ENCODE measurements at regions not wholly inside any gene's neighbourhood (a gene's known extent, or its start where the extent isn't known, plus 50 kb on each side); places are given as distances from the start of the nearest gene placed in this dataset.

DNA sequence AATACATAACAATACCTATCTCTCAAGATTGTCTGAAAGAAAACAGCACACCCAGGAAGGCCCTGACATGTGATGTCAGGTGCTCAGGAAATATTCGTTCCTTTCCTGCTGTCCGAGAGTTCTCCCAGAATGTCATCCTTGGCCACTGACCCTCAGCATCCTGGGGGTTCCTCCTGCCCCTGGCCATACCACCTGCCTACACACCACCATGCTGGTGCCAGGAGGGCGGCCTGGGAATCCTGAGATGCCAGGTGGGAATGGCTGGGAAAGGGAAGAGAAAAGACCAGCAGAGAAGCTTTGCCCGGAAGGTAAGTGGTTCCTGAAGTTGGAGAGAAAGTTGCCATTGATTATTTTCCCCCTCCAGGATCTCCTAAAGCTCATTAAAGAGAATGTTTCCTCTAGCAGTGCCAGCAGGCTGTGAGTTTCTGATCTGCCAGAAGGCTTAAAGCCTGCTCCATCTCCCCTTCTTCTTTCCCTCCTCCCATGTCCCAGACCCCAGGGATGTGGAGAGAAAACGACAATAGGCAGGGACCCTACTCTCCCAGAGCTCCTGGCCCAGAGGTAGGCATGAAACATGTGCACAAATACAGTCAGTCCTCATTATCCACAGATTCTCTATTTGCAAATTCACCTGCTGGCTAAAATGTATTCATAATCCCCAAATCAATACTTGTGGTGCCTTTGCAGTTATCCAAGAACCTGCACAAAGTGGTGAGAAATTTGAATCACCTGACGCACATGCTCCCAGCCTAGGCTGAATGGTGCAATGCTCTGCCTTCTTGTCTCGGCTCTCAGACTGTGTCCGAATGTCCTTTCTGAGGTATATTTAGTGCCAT lies 147.1 kb upstream of the MYCN start:
- DNase-seq (ENCODE audit: low read depth, low spot score), result no peak

DNA sequence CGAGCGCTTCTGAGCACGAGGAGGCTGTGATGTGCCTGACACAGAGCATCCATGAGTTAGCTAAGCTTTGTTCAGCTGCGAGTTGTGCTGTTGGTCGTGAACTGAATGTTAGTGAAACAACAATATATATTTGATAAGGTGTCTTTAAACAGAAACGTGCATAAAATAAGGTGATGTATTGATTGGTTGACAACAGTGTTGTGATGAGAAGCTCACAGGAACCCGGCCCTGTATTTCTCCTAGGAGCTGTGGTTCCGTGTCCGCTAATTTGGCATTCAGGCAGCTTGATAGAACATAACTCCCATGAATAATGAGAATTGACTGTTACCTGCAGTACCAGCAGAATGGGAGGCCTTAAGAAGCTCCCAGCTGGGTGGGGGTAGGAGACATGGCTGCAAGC lies 146.4 kb upstream of the MYCN start:
- DNase-seq (ENCODE audit: low read depth, low spot score), result no peak

DNA sequence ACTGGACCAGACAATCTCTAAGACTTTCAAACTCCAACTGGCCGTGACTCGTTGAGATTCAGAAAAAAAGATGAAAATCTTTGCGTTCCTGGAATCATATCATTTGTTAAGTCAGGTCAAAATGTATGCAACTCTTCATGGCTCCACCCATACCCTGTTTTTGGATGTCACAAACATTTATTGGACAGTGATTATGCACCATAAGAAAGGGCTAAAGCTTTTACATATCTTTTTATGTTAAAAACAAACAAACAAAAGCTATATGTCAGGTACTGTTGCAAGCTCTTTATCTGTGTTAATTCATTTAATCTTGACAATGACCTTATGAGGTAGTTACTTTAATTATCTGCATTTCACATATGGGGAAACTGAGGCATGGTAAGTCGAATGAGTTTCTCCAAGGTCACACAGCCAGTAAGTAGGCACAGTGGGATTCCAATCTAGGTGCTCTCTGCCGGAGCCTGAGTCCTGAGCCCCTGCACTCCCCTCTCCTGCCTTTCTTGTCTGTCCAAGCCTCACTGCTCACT lies 145.7 kb upstream of the MYCN start:
- no peak for DNase-seq (ENCODE audit: low read depth, low spot score)

DNA sequence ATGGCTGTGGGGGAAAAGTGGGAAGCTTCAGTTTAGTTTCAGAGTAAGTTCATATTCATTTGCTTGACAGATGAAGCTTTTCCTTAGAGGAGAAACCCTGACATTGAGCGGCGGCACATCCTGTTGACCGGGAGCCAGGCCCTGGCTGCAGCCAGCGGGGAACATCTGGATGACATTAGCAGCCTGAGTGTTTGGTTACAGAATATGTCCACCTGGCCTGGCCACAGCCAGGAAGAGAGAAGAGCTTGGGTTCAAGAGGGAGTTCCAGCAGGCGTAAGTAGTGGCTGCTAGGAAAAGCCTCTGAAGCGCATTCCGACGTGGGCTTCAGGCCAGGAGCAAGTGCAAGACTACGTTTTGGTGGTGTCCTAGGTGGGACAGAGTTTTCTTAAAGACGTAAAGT lies 144.9 kb upstream of the MYCN start:
- no peak for DNase-seq (ENCODE audit: low read depth, low spot score)

DNA sequence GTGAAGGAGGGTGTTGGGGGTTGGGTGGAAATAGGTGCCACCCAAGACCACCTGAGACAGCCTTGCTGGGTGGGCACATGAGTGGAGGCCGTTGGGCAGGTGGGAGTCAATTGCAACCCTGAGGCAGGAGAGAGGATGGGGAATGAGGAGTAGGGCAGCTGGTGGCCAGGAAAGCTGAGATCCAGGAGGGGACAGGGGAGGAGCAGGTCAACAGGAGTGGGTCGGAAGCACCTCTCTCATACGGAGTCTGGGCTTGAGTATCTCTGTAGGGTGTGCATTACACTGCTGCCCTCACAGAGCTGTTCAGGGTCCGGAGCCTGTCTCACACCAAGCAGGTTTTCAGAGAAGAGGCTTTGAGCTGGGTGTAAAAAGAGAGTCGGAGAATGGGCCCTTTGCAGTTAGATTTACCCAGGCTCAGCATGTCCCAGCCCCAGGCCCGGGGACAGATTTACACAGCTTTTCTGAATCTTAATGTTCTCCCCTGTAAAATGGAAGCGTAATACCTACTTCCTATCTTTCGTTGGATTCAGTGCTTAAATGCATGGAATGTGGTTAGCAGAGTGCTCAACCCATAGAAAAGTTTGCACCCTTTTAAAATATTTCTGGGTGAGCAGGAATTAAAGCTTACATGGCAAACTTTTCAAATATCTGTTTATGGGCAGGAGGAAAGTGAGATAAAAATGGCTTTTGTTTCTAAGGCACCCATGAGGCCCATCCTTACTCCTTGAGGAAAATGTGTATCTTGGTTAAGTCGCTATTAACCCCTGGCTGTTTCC lies 144.0 kb upstream of the MYCN start:
- no peak for DNase-seq (ENCODE audit: low read depth, low spot score)

DNA sequence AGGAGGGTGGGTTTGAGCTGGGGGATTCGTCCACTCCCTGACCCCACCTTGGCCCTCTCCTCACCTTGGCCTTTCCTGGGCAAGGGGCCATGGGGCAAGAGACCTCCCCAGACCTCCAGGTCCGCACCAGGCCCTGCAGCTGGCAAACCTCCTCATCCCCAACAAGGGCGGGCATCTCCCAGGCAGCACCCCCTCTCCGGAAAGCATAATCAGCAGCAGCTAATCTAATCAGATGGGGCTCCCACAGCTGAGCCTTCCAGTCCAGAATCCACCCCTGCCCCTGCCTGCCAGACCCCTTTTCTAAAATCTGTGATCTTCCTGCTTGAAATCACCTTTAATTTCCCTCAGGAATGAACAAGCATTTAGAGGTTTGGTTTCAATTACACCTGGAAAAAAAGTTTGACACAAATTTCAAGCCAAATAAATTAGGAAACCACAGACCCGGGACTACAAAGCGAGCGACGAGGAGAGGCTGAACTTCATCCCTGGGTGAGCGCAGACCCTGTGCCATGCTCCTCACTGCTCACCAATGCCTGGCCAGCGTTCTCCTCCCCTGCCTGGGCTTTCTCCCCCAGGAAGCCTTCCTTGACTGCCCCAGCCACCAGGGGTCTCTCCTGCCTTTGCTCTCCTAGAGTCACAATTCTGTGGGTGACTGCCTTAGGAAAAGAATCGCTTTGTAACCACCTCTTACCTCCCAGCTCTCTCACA lies 143.0 kb upstream of the MYCN start:
- DNase-seq (ENCODE audit: low read depth, low spot score), result peak; percentile 68

DNA sequence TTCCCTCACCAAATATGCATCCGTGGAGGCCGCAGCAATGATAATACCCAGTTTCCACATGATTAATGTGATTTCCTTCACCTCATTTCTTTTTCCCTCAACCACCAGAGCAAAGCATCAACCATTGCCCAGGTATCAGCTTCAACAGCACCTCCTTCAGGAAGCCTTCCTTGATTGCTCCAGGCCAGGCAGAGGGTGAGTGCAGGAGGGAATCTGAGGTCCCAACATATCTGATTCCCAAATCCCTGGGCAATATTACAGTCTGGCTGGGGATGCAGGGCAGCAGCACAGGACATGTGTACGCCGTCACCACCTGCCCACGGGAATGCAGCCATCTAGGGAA lies 142.4 kb upstream of the MYCN start:
- no peak for DNase-seq (ENCODE audit: low read depth, low spot score)

DNA sequence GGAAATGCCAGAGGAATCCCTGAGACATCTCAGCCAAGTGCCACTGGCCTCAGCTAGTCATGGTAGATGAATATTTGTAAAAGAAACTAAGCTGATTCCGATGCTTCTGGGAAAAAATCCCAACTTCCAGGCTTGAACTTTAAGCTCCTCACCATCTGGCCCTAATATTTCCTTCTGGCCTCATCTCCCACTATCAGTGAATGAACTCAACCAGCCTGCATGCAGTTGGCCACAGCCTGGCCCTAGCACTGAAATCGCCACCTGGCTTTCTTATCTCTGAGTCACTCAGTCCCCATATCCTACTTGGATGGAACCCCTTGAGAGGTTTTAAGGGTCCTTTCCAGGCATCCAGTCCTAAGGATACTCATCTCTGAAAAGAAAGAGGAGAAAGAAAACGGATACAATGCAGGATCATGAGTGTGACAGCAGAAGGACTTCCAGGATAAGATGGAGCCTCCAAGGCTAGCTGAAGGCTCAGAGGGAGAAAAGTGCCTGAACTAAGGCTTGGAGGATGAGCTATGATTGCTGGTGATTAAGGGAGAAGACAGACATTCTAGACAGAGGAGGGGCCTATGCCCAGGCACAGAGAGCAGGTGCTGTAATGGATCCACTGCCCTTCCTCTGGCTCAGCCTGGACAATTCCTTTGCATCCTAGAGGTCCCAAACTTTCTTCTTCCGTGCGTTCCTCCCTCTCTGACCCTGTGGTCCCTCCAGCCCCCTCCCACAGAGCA lies 141.5 kb upstream of the MYCN start:
- DNase-seq (ENCODE audit: low read depth, low spot score), result no peak

DNA sequence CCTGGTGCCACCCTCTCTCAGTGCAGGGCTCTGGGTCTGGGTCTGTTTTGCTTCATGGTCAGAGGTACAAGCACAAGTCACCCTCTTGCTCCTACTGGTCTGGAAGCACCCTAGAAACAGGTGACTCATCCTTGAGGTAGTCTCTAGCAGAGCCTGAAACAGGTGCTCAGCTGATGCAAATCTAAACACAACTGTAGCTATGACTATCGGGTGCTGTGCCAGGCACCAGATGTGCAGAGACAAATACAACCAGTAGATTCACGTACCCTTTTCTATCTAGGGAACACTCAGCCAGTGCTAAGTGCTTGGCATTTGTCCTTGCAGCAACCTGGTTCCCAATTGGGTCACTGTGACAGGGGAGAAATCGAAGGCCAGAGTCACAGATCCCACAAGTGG lies 140.9 kb upstream of the MYCN start:
- DNase-seq (ENCODE audit: low read depth, low spot score), result no peak

DNA sequence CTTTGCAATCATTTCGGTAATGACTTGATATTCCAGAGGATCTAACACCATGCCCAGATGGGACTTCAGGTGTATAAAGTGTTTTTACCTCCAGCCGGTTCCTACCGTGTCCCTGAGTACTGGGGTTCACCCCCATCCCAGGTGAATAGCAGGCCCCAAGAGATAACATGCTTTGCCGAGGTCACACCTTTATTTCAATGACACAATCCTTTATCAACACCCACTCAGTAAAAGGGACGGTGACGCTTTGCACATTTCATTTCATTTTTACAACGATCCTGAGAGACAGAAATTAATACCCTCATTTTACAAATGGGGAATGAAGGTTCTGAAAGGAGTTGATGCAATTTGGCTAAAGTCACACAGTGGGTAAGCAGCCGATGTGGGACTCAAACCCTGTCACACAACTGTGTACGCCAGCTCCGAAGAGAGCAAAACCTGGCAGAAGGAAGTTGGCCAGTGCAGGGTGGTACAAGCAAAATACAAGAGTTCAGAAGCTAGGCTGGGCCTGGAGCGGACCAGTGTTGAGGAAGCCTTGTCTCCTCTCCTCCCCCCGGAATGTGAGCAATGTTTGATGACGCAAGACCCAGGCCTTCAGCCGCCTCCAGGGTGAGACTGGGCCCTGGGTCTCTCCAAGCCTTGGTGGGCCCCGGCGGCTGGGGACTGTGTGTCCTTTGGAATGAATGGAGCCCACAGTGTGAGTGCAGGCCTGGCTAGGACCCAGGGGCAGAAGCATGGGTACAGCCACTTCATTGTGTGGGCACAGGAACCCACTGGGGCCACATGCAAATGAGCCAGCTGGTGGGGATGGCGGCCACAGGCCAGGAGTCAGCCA lies 139.6 kb upstream of the MYCN start:
- DNase-seq (ENCODE audit: low read depth, low spot score), result peak; percentile 87

DNA sequence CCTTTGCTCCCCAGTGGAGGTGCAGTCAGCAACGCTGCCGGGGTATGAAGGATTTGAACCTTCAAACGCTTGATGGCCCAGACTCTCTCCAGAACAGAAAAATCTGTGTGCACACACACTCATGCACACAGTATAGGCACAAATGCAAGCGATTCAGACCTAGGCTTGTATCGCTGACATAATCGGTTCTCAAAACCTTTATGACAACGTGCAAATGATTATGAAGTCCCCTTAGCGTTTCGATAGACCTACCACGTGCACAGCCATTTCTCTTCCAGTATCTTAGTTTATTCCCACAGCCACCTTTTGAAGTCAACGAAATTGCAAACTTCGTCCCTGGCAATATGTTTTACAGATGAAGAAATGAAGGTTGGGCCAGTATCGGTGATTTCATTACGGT lies 138.9 kb upstream of the MYCN start:
- no peak for DNase-seq (ENCODE audit: low read depth, low spot score)

DNA sequence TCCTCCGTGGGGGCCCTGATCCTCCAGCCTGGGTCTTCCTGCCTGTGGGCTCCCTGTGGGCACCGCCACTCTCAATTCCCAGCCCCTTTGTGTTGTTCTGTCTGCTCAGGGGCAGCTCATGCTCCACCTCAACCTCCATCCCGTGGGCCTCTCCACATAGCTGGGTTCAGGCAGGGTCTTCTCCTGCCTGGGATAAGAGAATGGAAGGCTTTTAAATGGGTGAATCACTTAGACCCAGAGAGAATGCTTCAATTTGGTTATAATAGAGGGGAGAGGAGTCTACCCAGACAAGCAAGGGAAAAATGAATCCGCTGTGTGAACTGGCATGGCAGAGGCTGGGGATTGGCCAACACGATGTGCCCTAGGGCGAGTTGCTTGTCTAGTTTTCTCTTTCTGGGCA lies 138.4 kb upstream of the MYCN start:
- DNase-seq (ENCODE audit: low read depth, low spot score), result no peak

DNA sequence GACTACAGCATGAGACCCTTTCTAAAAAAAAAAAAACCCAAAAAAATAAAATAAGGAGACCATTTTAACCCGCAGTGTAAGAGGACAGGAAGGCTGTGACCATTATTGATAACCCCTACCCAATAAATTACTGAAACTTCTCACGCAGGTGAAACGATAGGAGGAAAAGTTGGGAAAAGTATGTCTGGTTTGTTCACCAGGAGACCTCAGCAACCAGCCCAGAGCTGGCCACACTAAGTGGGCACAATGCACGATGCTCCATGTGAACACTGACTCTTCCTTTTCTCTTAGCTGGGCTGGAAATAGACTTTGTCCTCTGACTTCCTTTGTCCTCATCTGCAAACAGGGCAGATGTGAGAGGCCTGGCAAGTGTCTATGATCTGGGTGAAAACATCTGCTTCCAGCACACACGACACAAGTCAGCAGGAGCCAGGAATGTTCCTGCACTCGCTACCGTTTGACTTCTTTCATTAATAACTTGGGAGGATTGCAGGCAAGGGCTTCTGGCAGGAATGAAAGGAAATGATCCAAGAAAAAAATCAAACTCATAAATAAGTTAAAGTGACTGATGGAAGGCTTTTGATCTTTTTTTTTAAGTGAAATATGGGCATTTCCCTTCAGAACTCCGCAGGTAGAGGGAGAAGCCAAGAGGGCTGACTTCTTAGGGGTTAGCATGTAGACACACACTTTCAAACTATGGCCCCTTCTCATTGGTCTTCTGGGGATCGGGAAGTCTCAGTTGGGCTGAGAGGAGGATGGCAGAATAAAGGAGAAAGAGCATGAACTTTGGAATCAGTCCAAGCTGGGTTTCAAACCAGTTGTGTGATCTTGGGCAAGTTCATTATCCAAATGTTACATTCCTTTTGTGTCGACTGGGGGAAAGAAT lies 137.4 kb upstream of the MYCN start:
- no peak for DNase-seq (ENCODE audit: low read depth, low spot score)

DNA sequence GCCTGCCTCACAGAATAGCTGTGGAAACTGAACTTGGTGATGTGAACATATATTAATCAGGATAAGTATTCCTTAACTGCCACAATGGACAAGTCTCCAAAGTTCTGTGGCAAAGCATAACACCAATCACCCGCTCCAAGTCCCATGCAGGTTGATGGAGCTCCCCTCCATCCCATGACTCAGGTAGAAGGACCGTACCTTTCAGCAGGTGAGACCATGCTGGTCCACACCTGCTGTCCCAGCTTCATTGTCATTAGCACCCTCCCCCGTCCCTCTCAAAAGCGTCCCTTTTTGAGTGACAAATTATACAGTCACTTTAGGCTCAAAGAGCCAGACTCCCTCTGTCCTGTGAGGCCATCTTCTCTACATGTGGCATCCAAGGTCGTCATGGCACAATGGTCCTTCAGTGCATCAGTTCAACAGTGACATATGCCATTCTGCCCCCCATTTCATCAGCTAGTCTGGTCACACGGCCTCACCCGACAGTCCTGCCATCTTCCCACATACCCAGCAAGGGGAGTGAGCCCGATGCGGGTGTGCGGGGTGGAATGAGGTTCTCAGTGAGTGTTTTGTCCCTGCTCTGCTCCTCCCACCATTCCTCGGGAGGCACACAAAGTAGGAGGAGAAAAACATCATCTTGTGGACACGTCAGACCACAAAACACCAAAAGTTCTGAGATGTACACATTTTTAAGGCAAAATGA lies 136.7 kb upstream of the MYCN start:
- DNase-seq (ENCODE audit: low read depth, low spot score), result no peak

DNA sequence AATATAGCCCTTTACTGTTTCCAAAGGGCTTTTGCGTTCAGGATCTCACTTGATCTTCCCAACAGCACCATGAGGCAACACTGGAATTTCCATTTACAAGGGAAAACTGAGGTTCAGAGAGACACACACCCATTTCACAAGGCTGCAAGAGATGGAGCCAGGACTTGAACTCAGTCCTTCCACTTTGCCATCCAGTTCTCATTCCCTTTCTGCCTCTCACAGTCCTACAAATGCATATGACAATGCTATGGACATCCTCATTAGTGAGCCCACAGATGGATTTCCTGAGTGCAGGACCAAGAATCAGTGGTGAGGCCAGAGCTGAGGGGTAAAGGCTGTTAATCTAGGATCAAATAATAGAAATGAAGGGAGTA lies 136.1 kb upstream of the MYCN start:
- DNase-seq (ENCODE audit: low read depth, low spot score), result no peak

DNA sequence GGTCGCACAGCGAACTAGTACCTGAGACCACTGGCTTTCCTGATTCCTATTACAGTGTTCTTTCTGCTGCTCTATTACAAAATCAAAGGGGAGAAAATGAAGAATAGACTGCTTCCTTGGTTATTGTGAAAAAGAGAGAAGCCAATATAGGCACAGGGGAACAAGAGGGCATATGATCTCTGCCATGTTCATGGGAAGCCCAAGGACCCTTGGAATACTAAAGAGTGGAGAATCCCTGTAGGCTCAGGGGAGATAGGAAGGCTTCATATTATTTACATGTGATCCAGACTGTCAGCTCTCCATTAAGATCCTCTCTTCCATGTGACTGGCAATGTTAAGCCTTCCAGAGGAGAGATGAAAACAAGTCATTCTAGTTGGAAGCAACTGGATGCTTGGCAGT lies 135.7 kb upstream of the MYCN start:
- no peak for DNase-seq (ENCODE audit: low read depth, low spot score)

DNA sequence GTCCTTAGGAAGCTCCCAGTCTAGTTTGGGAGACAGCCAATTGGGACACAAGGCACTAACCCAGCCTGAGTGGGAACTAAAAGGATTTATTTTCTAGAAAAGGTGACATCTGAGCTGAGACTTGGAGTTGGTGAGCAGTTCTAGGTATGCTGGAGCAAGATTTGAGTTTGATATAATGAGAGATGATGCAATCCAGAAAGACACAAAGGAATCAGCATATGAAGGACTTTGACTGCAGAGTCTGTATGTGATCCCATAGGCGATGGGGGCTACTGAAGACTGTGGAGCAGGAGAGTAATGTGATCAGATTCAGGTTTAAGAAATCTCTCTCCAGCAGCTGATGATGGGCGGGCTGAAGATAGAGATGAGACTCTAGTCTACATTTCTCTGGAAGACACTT lies 135.1 kb upstream of the MYCN start:
- DNase-seq (ENCODE audit: low read depth, low spot score), result no peak

DNA sequence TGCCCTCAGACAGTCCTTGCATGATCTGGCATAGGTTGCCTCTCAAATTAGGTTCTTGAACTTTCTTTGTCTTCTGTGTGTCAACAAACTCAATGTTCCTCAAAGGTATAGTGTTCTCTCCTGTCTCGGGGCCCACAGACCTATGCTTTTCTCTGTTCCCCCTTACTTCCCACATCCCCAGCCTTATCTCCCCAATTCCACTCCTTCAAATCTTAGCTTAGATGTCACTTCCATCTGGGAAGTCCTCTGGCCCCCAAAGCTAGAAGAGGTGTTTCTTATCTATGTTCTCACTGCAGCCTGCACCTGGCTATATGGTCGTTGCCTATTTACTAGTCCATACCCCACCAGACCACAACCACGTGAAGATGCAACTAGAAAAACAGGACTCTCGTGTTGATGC lies 134.6 kb upstream of the MYCN start:
- DNase-seq (ENCODE audit: low read depth, low spot score), result no peak

DNA sequence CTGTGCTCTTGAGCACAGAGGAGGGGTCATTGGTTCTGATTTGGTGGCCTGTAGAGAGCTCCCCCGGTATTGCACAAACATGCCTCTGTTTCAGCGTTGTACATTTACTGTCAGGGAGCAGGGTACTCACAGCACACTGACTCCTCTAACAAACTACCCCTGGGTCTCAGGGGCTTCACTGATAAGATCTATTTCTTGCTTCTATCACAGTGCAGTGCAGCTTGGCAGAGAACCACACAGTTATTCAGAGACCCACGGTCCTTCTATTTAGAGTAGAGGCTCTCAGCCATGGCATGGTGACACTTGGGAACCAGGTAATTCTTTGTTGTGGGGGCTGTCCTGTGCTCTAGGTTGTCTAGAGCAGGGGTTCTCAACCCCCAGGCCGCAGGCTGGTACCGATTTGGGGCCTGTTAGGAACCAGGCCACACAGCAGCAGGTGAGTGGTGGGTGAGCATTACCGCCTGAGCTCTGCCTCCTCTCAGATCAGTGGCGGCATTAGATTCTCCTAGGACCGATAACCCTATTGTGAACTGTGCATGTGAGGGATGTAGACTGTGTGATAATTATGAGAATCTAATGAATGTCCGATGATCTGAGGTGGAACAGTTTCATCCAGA lies 133.4 kb upstream of the MYCN start:
- DNase-seq (ENCODE audit: low read depth, low spot score), result no peak

Measured in ELF-1 (cell line).